Fibroblast of lung (primary cell): ENCODE measurements at regions not wholly inside any gene's neighbourhood (a gene's known extent, or its start where the extent isn't known, plus 50 kb on each side); places are given as distances from the start of the nearest gene placed in this dataset.

ENCODE experiments used
- DNase-seq, 2 donors: peaks; one replicate each; pipeline versions ENCODE4 v3.0.0 to v3.0.0-alpha.2; 2010; ENCODE audit warnings: low read depth in 2 of 2
- H2AFZ ChIP-seq: 2 replicates; pipeline ENCODE4 v1.5.1; 2012; ENCODE audit warnings: low read length, control low read depth, inconsistent platforms
- H3K27ac ChIP-seq: 2 replicates; pipeline ENCODE4 v1.5.1; 2011; ENCODE audit warnings: low read length, control low read depth; ENCODE audit not compliant: insufficient read depth
- H3K27me3 ChIP-seq: 2 replicates; pipeline ENCODE4 v1.5.1; 2011; ENCODE audit warnings: mild to moderate bottlenecking, low read length; ENCODE audit not compliant: control insufficient read depth, insufficient read depth
- H3K36me3 ChIP-seq: 2 replicates; pipeline ENCODE4 v1.5.1; 2011; ENCODE audit warnings: low read length; ENCODE audit not compliant: control insufficient read depth, insufficient read depth
- H3K4me1 ChIP-seq: 2 replicates; pipeline ENCODE4 v1.5.1; 2011; ENCODE audit warnings: low read length; ENCODE audit not compliant: control insufficient read depth, insufficient read depth; ENCODE audit errors: extremely low read depth
- H3K4me2 ChIP-seq: 2 replicates; pipeline ENCODE4 v1.5.1; 2011; ENCODE audit warnings: low read length, control low read depth; ENCODE audit not compliant: insufficient read depth; ENCODE audit errors: extremely low read depth
- H3K4me3 ChIP-seq, 4 experiments: fragments of 200-600 bp in 1 of 4; sonication (generic) in 1 of 4; replicated peaks in 1 of 4; 2 replicates each; pipeline ENCODE4 v1.5.1; 2011 to 2016; ENCODE audit warnings: low read length in 4 of 4, low read depth in 3 of 4, mild to moderate bottlenecking in 3 of 4, control low read depth in 2 of 4, inconsistent platforms in 1 of 4, mixed read lengths in 1 of 4; ENCODE audit not compliant: insufficient read depth in 1 of 4; ENCODE audit errors: control extremely low read depth in 1 of 4
- H3K79me2 ChIP-seq: 2 replicates; pipeline ENCODE4 v1.5.1; 2012; ENCODE audit warnings: mild to moderate bottlenecking, low read length, inconsistent platforms; ENCODE audit not compliant: control insufficient read depth, insufficient read depth
- H3K9ac ChIP-seq: 2 replicates; pipeline ENCODE4 v1.5.1; 2011; ENCODE audit warnings: mild to moderate bottlenecking, low read length, control low read depth; ENCODE audit not compliant: insufficient read depth
- H3K9me3 ChIP-seq: 2 replicates; pipeline ENCODE4 v1.5.1; 2012; ENCODE audit warnings: low read depth, low read length; ENCODE audit not compliant: control insufficient read depth, insufficient read depth
- H4K20me1 ChIP-seq: 2 replicates; pipeline ENCODE4 v1.5.1; 2011; ENCODE audit warnings: low read length; ENCODE audit not compliant: control insufficient read depth, insufficient read depth; ENCODE audit errors: extremely low read depth
- EZH2 ChIP-seq: IDR thresholded peaks from 2 replicates; pipeline ENCODE4 v1.5.1; 2012; ENCODE audit warnings: low read length, control low read depth, mild to moderate bottlenecking; ENCODE audit errors: missing control alignments
- TF ChIP-seq, protein P1 (sequence below), 2 donors: IDR thresholded peaks in 1 of 2; conservative IDR thresholded peaks in 1 of 2; 1 replicate in 1 of 2; 2 replicates in 1 of 2; pipeline ENCODE4 v1.5.1; 2011 to 2012; ENCODE audit warnings: low read length in 2 of 2, control low read depth in 1 of 2, inconsistent platforms in 1 of 2, low read depth in 1 of 2, mild to moderate bottlenecking in 1 of 2

DNA sequence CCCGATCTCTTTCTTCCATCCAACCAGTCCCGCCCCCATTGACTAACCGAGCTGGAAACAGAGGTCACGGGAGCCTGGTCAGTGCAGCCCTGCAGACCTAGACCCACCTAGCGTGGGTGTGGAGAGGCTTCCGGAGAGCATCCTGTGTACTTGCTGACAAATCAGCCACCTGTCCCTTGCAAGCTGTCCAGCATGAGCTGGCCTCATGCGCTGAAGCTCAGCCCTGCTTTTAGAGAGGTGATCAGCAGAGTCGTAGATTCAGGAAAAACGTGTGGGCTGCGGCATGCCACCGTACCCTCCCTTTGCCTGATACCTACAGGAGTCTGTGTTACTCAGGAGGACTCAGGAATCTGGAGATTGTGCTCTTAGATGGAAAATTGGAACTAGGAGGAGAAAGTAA is 80.3 kb upstream of the UQCRFS1 start:
- Histone ChIP-seq H3K27ac (no peak overlapping the region), H2AFZ (no peak overlapping the region), H3K4me3 (no peak overlapping the region), H3K79me2 (no peaks in the 10 kb centered on the region), H3K36me3 (no peaks in the 10 kb centered on the region), H3K9ac (no peak overlapping the region), H3K4me1 (no peaks in the 10 kb centered on the region), H3K4me2 (no peak overlapping the region), H3K9me3 (no peaks in the 10 kb centered on the region), H3K27me3 (no peaks in the 10 kb centered on the region), H4K20me1 (no peaks in the 10 kb centered on the region)
- TF ChIP-seq, protein P1, sequence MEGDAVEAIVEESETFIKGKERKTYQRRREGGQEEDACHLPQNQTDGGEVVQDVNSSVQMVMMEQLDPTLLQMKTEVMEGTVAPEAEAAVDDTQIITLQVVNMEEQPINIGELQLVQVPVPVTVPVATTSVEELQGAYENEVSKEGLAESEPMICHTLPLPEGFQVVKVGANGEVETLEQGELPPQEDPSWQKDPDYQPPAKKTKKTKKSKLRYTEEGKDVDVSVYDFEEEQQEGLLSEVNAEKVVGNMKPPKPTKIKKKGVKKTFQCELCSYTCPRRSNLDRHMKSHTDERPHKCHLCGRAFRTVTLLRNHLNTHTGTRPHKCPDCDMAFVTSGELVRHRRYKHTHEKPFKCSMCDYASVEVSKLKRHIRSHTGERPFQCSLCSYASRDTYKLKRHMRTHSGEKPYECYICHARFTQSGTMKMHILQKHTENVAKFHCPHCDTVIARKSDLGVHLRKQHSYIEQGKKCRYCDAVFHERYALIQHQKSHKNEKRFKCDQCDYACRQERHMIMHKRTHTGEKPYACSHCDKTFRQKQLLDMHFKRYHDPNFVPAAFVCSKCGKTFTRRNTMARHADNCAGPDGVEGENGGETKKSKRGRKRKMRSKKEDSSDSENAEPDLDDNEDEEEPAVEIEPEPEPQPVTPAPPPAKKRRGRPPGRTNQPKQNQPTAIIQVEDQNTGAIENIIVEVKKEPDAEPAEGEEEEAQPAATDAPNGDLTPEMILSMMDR (conservative IDR thresholded peaks at IDR 0.05 in 1 of 2, IDR thresholded peaks at IDR 0.05 in 1 of 2; ENCODE audit: low read depth in 1 of 2, low read length in 2 of 2) = no peak
- no peak for TF ChIP-seq EZH2
- DNase-seq = no peak

- Histone ChIP-seq H3K79me2 (no peaks in the 10 kb centered on the region), H3K36me3 (no peaks in the 10 kb centered on the region), H3K27ac (no peak overlapping the region), H3K27me3 (no peaks in the 10 kb centered on the region), H3K4me1 (no peaks in the 10 kb centered on the region), H3K9me3 (no peaks in the 10 kb centered on the region), H3K9ac (no peak overlapping the region), H2AFZ (no peak overlapping the region), H3K4me3 (no peak overlapping the region), H4K20me1 (no peaks in the 10 kb centered on the region), H3K4me2 (no peak overlapping the region)
- TF ChIP-seq, protein P1 (conservative IDR thresholded peaks at IDR 0.05 in 1 of 2, IDR thresholded peaks at IDR 0.05 in 1 of 2; ENCODE audit: low read depth in 1 of 2, low read length in 2 of 2) = no peak
- no peak for TF ChIP-seq EZH2
- no peak for DNase-seq
Observed at GRCh38 chr19:29293736-29294342, 80.9 kb upstream of the UQCRFS1 start.

- H3K4me2 ChIP-seq = no peak overlapping the region
- no peak overlapping the region for H3K9ac ChIP-seq
- TF ChIP-seq EZH2 = no peak
- TF ChIP-seq, protein P1 (conservative IDR thresholded peaks at IDR 0.05 in 1 of 2, IDR thresholded peaks at IDR 0.05 in 1 of 2; ENCODE audit: low read depth in 1 of 2, low read length in 2 of 2) = no peak
- H3K36me3 ChIP-seq = no peaks in the 10 kb centered on the region
- DNase-seq = no peak
- H4K20me1 ChIP-seq = no peaks in the 10 kb centered on the region
- no peak overlapping the region for H2AFZ ChIP-seq
- no peak overlapping the region for H3K27ac ChIP-seq
- no peaks in the 10 kb centered on the region for H3K79me2 ChIP-seq
- H3K4me1 ChIP-seq = no peaks in the 10 kb centered on the region
- H3K4me3 ChIP-seq = no peak overlapping the region
- H3K9me3 ChIP-seq = no peaks in the 10 kb centered on the region
- H3K27me3 ChIP-seq = no peaks in the 10 kb centered on the region
Observed at GRCh38 chr19:29294343-29294811, 81.4 kb upstream of the UQCRFS1 start.
